Erythroblast (primary cell): ENCODE measurements at regions not wholly inside any gene's neighbourhood (a gene's known extent, or its start where the extent isn't known, plus 50 kb on each side); places are given as distances from the start of the nearest gene placed in this dataset.

ENCODE experiments used
- GATA1 ChIP-seq: IDR thresholded peaks from 2 replicates; pipeline ENCODE4 v1.6.1; 2011; ENCODE audit warnings: low read depth, mild to moderate bottlenecking, control low read depth, low read length, moderate library complexity
- POLR2A ChIP-seq: IDR thresholded peaks from 2 replicates; pipeline ENCODE4 v1.6.1; 2011; ENCODE audit warnings: mild to moderate bottlenecking, low read length

- TF ChIP-seq POLR2A = no peak
- no peak for TF ChIP-seq GATA1
Measured at GRCh38 chr10:28838908-28839307, 161.6 kb downstream of the BAMBI start.
